Fibroblast of skin of abdomen (primary cell): ENCODE measurements at regions not wholly inside any gene's neighbourhood (a gene's known extent, or its start where the extent isn't known, plus 50 kb on each side); places are given as distances from the start of the nearest gene placed in this dataset.

Source experiments
- DNase-seq: peaks from one replicate; pipeline ENCODE4 v3.0.0-alpha.2; 2013

DNA sequence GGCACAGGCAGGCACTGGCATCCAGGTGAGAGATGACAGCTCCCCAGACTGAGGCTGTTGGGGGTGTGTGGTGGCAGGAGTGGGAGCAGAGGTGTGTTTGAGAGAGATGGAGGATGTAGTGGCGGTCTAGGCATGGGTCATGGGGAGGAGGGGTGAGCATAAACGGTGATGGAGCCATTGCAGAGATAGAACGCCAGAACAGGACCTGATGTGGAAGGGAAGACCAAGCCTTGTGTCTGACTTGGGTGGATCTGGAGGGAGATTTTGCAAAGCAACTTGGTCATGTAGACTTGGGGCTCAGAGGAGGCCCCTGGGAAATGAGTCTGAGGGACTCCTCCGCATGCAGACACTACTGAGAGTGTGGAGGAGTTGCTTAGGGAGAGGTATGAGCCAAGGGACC is 50.0 kb upstream of the CLDN5 start:
- DNase-seq = no peak

DNA sequence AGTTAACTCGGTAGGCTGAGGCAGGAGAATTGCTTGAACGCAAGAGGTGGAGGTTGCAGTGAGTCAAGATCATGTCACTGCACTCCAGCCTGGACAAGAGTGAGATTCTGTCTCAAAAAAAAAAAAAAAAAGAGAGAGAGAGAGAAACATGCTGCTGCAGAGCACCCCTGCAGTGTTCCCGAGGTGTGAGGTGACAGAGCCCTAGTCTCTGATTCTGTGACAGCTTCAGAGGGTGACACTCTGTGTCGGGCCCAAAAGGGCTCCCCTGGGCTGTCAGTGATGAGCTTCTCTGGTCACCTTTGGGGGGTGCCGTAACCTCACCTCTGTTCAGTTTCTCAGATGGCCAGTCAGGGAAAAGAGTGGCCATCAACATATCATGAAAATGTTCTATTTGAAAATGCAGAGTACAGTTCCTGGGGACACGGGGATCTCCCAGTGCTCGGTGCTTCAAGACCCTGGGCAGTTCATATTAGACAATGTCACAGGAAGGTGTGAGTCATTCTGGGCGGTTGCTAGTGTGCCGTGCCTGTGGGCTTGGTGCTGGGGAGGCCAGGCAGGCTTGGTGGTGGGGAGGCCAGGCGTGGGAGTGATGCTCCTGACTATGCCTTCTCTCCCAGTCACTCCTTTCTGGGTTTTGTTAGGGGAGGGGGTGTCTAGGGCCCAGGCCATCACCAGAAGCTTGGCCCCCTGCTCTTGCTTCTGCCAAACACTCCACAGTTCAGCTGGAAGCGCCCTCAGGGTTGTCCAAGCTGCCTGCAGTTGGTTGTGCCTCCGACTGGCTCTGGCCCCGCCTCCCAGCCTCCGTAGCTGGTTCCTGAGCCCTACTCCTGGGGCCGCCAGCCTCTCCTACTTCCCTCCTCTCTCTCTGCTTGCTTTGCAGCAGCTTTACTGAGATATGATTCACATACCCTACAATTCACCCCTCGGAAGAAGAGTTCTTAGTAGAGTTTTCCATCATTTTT is 52.5 kb upstream of the CLDN5 start:
- peak; percentile 6 for DNase-seq

DNA sequence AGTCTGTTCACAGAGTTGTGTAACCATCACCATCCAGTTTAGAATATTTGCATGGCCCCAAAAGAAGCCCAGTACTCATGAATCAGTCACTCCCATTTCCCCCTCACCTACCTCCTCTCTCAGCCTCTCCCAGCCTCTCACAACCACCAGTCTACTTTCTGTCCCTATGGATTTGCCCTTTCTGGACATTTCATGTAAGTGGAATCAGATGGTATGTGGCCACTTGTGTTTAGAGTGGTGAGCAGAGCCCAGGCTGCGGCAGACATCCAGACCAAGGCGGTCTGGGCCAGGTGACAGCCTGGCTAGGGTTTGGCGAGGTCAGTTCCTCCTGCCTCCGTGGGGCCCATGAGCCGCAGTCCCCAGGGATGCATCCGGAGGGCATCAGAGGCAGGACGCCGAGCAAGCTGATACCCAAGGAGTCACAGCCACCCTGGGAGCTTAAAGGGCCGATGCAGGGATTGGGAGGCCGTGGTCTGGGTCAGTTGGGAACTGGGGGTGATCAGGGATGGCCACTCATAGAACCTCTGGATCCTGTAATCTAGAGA is 53.3 kb upstream of the CLDN5 start:
- no peak for DNase-seq

DNA sequence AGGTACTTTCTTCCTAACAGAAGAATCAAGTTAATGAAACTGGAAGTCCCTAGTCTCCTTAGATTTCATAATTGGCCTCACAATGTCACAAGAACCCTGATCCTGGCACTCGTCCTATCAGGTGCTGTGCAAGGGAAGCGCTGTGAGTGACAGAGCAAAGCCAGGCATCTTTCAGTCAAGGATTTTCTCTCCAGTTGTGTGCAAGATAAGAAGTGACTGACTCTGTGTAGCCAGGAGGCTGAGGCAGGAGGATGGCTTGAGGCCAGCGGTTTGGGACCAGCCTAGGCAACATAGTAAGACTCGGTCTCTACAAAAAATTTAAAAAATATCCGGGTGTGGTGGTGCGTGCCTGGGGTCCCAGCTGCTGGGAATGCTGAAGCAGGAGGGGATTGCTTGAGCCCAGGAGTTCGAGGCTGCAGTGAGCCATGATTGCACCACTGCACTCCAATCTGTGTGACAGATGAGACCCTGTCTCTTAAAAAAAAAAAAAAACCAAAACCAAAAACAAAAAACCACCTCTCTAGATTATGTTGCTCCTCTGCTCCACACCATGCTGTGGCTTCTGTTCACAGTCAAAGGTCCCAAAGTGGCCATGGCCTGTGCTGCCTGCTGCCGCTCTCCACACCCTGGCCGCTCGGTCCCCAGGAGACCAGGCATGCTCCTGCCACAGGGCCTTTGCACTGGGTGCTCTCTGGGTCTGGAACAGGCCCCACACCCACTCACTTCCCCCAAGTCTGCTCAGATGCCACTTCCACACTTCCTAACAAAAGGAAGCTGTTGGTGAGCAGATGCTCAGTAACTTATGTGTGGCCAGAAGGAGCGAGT is 54.2 kb upstream of the CLDN5 start:
- no peak for DNase-seq

DNA sequence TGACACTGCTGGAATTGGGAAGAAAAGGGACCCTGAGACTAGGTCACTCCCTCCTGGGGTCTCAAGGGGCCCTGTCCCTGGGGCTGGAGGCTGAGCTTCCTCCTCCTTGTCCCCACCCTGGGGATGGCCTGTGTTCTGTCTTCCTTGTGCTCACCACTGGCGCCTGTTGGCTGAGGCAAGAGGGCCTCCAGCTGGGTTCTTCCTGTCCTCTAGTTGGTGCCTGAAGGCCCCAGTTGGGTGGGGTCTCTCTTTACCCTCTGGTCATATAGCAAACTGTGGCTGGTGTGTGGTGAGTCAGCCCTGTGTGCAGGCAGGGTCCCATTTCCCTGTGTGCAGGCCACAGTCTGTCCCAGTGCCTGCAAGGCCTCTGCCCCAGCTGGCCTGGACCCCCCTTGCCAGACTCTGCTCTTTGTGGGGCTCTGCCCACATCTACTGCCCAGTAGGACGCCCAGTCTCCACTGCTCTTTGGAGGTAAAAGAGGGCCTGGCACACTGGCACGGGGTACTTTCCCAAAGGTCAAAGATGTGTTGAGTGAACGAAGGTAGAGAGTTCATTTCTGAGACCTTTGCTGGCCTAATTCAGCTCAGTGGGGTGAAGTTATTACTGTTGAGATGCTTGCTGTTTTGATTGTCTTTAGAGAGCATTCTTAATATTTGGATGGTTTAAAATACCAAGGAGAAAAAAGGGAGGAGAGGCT is 55.1 kb upstream of the CLDN5 start:
- DNase-seq = no peak

DNA sequence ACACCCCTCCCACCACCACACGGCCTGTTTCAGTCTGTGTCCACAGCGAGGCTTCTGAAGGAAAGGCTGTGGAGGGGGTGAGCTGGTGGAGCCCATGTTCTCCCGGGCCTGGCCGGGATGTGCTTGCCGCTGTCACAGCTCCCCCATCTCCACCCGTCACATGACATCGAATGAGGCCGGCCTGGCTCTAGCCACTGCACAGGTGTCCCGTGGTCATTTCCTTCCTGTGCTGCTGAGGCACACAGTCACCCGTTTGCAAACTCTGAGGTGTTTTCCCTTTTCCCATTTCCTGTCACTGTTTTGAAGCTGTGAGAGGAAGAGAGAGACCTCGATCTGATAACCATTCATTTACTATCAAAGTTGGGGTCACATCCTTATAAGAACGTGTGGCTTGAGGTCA is 55.7 kb upstream of the CLDN5 start:
- DNase-seq = no peak

DNA sequence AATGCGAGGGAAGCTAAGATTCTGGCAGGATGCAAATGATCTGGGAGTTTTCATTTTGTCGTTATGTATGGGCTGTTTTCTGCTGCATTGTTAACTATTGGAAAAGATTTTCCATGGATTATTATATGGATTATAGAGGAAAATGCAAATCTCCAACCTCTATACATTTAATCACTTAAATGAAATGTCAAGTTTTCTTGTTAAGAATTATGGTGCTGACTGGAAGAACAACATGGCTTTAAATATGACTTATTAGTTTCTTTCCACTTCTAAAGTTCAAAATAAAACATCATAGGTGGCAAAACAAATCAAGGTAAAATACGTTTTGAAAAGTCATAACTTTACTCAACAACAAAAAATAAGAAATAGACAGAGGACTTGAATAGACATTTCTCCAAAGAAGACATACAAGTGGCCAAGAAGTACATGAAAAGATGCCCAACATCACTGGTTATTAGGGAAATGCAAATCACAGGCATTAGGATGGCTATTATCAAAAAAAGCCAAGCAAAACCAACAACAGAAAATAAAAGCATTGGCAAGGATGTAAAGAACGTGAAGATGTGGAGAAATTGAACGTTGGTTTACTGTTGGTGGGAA is 56.2 kb upstream of the CLDN5 start:
- no peak for DNase-seq

DNA sequence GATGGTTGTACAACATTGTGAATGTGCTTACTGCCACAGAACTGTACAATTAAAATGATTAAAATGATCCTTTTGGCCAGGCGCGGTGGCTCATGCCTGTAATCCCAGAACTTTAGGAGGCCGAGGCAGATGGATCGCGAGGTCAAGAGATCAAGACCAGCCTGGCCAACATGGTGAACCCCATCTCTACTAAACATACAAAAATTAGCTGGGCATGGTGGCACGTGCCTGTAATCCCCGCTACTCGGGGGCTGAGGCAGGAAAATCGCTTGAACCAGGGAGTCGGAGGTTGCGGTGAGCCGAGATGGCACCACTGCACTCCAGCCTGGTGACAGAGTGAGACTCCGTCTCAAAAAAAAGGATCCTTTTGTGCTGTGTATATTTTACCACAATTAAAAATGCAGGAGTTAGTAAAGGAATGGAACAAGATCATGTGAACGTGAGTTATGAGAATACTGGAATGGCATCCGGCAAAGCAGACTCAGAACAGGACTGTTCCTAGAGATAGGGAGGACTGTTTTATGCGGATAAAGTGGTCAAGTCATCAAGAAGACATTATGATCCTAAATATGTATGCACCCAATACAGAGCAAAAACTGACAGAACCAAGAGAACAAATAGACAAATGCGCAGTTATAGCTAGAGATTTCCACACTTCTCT is 58.0 kb upstream of the CLDN5 start:
- DNase-seq = no peak

DNA sequence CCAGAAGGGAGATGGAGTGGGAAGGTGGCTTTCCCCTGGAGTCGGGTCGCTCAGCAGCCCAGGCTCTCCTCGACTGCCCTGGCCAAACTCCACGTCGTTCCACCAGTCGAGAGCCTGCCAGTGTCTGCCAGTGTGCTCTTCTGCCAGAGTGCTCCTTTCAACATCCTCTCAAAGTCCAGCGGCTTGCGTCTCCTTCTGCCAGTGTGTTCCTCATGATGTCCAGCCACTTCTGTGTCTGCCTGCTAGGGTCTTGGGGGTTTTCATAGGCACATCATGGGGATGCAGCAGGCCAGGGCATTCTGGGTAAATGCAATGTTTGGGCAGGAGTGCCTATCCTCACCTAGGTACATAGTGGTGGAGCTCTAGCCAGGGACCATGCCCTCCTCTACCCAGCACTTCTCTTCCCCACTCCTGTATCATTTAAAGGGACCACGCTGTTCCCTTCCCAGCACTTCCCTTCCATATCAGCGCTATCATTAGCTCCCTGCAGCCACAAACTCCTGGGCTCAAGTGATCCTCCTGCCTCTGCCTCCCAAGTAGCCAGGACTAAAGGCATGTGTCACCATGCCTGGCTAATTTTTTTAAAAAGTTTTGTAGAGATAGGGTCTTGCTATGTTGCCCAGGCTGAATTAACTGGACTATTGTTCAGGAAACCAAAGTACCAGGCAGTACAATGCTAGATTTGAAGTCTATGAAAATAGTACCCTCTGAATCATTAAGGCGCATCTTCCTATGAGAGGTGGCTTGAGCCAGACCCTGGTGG is 62.9 kb upstream of the CLDN5 start:
- no peak for DNase-seq

DNA sequence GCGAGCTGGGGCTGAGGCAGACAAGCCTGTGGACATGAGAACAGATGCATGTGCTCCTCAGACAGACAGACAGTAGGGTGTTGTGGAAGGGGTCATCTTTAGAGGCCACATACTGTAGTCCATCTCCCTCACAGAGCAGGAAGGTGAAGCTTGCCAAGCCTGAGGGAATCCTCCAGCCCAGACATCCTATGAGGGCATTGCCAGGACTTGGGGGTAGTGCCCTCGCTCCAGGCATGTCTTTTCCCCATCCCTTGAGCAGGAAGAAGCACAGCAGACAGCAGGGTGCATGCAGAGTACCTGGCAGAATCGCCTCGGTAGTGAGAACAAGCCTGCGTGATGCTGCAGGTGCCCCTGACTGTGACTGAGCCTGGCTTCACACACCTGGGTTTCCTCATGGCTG is 66.5 kb upstream of the CLDN5 start:
- no peak for DNase-seq

DNA sequence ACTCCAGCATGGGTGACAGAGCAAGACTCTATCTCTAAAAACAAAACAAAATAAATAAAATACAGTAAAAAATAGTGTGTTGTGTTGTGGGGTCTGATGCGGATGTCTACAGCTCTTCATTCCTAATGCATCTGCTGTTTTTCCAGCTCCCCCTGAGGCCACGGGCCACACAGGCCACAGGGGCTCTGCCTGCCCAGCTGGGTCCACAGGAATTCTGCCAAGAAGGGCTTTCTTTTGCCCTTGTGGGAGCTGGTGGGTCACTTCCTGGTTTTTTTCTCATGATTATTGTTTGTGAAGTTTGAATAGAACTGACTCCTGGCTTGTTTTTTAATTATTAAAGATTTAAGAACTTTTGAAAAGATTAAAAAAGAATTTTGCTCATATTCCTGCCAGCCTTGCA is 67.4 kb upstream of the CLDN5 start:
- no peak for DNase-seq

DNA sequence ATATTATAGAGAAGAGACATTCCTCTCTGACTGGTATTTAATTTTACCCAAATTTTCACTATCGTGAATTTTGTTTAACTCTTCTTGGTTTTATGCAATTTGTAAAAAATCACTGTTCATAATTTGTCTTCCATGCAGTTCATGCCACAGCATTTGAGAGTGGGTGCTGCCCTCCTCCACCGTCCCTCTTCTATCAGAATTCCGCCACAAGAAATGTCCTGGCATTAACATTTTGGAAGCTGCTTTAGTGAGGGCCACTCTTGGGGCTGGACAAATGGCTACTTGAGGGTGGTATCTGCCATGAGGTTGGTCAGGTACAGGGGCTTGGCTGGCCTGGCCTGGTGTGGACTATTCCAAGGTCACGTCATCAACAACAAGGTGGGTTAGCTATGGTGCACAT is 68.3 kb upstream of the CLDN5 start:
- no peak for DNase-seq

DNA sequence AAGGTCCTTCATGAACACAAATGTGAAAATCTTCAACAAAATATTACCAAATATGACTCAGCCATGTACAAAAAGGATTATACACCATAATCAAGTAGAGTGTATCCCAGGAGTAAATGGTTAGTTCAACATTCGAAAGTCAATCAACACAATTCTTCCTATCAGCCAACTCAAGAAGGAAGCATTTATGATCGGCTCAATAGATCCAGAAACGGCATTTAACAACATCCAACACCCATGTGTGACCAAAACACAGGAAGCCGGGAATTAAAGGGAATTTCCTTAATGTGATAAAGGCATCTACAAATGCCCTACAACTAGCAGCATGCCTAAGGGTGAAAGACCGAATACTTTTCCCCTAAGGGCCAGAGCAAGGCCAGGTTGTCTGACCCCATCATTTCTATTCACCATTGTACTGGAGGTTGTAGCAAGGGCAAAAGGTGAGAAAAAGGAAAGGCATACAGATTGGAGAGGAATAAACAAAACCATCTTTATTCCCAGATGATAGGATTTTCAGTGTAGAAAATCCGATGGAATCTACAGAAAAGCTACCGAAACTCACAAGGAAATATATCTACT is 69.9 kb upstream of the CLDN5 start:
- DNase-seq = no peak

DNA sequence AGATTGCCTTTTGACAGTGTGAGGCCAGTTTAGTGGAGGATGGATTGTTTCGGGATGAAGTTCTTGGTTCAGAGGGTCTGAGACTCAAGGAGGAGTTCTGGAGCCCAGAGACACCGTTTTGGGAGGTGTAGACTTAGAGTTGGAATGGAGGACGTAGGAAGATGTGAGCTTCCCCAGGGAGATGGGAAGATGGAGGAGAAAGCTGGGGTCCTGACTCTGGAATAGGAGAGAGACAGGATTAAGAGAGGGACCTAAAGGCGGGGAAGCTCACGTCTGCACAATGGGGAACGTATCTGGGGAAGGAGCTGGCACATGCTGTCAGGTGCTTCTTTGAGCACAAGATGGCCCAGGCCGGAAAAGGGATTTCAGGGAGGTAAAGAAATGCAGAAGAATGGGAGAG is 71.3 kb upstream of the CLDN5 start:
- DNase-seq = no peak

DNA sequence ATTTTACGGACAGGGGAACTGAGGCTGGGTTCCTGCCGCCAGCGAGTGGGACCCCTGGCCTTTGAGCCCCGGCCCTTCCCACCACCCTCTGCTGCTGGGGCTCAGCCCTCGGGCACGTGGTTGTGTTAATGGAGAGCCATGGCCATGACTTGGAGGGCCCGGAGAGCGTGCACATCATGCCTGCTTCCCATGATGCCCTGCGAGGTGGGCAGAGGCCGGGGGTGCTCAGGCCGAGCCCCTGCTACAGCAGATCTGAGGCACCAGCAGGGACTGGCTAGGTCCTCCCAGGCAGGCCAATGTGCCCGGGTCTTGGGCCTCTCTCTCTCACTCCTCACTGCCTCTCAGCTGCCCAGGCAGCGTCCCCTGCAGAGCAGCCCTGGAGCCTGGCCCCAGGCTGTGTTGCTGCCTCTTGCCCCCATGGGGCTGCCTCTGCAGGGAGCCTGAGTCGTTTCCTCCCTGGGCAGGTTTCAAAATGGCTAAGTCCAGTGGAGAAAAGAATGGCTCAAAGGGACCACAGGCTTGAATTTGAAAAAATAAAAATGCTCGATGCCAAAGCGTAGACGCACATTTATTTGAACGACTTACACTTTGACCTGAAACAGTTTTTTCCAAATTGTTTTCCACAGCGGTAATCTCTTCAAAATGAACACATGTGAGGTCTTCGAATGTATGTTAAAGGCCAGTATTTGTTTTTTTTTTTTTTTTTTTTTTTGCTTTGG is 72.6 kb upstream of the CLDN5 start:
- no peak for DNase-seq

DNA sequence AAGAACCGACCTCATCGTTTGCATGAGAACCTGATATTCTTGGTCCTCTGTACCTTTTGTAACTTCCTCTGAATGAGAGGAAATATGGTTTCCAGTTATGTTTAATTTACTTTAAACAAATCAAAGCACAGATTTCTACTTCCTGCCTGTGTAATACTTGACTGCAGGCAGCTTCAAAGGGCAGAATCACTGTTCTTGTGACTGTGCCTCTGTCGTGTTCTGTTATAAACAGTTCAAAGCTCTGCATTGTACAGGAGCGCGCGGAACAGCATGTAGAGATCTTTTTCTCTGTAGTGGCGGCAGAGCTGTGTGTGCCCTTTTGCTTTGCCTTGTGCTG is 73.2 kb upstream of the CLDN5 start:
- DNase-seq = no peak

DNA sequence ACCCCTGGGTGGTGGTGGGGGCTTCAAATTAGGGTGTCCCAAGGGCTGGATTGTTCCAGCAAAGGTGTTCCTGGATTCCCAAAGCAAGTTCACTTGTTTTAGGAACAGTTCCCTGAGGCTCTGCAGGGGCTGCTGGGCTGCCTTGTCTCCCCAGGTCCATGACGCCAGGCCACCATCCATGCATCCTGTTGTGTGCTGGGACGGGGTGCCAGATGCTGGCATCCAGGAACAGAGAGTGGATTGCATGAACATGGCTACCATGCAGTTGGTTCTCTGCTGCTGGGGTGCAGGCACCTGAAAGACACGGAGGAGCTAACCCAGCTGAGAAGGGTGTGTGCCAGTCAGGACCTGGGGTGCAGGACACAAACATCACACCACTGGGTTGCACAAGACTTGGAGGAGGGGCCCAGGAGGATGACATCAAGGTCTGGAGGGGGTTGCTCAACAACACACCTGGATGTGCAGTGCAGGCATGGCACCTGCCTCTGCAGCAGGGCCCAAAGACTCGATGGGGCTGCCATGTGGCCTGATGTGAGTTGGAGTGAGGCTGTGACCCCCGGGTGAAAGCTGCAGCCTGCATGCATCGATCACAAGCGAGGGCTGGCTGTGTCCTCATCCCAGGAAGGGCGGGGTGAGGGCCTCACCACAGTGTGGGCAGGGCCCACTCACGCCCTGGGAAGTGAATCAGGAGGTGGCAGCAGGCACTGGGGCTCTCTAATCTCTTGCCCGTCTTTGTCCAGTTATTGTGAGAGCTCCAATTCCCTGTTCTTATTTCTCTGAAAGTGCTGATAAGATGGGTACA is 74.0 kb upstream of the CLDN5 start:
- DNase-seq = no peak

DNA sequence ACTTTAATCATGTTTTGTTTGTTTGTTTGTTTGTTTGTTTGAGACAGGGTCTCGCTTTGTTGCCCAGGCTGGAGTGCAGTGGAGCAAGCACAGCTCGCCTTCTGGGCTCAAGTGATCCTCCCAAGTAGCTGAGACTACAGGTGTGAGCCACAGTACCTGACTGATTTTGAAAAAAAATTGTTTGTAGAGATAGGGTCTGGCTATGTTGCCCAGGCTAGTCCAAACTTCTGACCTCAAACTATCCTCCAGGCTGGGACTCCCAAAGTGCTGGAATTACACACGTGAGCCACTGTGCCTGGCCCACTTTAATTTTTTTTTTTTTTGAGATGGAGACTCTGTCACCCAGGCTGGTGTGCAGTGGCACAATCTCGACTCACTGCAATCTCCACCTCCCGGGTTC is 74.8 kb upstream of the CLDN5 start:
- DNase-seq = no peak

DNA sequence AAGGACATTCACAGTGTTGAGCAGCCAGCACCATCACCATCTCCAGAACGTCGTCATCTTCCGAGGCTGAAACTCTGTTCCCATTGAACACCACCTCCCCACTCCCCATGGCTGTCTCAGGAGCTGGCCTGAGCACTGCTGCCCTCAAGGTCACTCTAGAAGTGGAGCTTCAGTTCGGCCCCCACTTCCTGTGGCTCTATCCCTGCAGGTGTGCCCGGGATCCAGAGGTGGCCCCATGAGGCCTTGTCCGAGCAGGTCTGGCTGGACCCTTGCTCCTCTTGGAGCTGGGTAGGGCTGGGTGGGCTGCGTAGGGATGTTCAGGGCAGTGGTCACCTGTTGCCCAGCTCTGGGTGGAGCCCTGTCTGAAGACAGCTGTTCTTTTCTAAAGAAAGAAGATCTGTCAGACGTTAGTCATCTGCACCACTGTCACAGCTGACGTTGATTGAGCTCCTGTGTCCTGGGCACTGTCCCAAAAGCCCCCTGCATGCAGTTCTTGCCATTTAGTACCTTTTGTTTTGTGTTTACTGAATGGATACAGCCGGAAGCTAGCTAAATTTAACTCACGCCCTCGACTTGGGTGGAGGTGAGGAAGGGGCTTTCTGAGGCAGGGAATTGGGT is 75.5 kb upstream of the CLDN5 start:
- no peak for DNase-seq
